ENCODE measurements at regions not wholly inside any gene's neighbourhood (a gene's known extent, or its start where the extent isn't known, plus 50 kb on each side); places are given as distances from the start of the nearest gene placed in this dataset.
"Not testable (repeated sequence)": the region's sequence is repeated elsewhere in the genome, so short reads cannot be mapped to it uniquely, and the experiment has no call there.

- H3K4me1 ChIP-seq, result no peaks in the 10 kb centered on the region
These were observed 54.4 kb upstream of the SCAF4 start for GRCh38 chr21:31786164-31786920.

GRCh38 chr21:31785237-31786163 is 53.6 kb upstream of the SCAF4 start:
- H3K9me3 ChIP-seq, H3K4me3 ChIP-seq, H3K27ac ChIP-seq, H3K4me1 ChIP-seq, H3K36me3 ChIP-seq, H3K27me3 ChIP-seq: not testable (repeated sequence)
- DNase-seq, result peak in 2 of 3 donors; percentile 65 to 82
- peak; percentile 58 to 82 (median 64) for TF ChIP-seq CTCF (IDR thresholded peaks at IDR 0.05)

More at GRCh38 chr21:31786164-31786920, 54.4 kb upstream of the SCAF4 start:
- no peaks in the 10 kb centered on the region for H3K9me3 ChIP-seq
- DNase-seq, result no peak
- no peaks in the 10 kb centered on the region for H3K27me3 ChIP-seq
- no peaks in the 10 kb centered on the region for H3K36me3 ChIP-seq
- H3K27ac ChIP-seq, result no peak overlapping the region
- no peak overlapping the region for H3K4me3 ChIP-seq
- no peak for TF ChIP-seq POLR2A (IDR thresholded peaks at IDR 0.05)
- no peak for TF ChIP-seq CTCF (IDR thresholded peaks at IDR 0.05)

- H3K27me3 ChIP-seq, result no peaks in the 10 kb centered on the region
- H3K36me3 ChIP-seq, result no peaks in the 10 kb centered on the region
These were observed 49.8 kb upstream of the SCAF4 start for GRCh38 chr21:31781737-31782136.

More at GRCh38 chr21:31781737-31782136, 49.8 kb upstream of the SCAF4 start:
- Histone ChIP-seq H3K27ac (no peak overlapping the region), H3K9me3 (no peaks in the 10 kb centered on the region), H3K4me3 (no peak overlapping the region), H3K4me1 (no peaks in the 10 kb centered on the region)
- TF ChIP-seq CTCF (IDR thresholded peaks at IDR 0.05), result no peak
- no peak for TF ChIP-seq POLR2A (IDR thresholded peaks at IDR 0.05)
- no peak for DNase-seq

All from Peyer's patch (tissue), 4 donors.